Left lung (tissue), 4 donors: ENCODE measurements at regions not wholly inside any gene's neighbourhood (a gene's known extent, or its start where the extent isn't known, plus 50 kb on each side); places are given as distances from the start of the nearest gene placed in this dataset.

Experiments
- ATAC-seq: fragments of 200-7000 bp; cut with Tn5 transposase; one replicate; pipeline ENCODE4 v1.9.1; 2020; ENCODE audit warnings: moderate library complexity
- DNase-seq, 4 donors: peaks; one replicate each; pipeline ENCODE4 v3.0.0-alpha.2; 2013 to 2020
- H3K27ac ChIP-seq, 2 donors: fragments of 200-600 bp; sonication (generic) in 1 of 2; one replicate each; pipeline versions ENCODE4 v1.5.0 to v1.8.0; 2020 to 2021
- H3K27me3 ChIP-seq, 2 donors: fragments of 200-600 bp; sonication (generic) in 1 of 2; one replicate each; pipeline versions ENCODE4 v1.5.0 to v1.8.0; 2020 to 2021
- H3K36me3 ChIP-seq, 2 donors: fragments of 200-600 bp; sonication (generic) in 1 of 2; one replicate each; pipeline versions ENCODE4 v1.5.0 to v1.8.0; 2020 to 2021
- H3K4me1 ChIP-seq, 2 donors: fragments of 200-600 bp; one replicate each; pipeline ENCODE4 v1.8.0; 2021
- H3K4me3 ChIP-seq, 2 donors: fragments of 200-600 bp; sonication (generic) in 1 of 2; one replicate each; pipeline versions ENCODE4 v1.5.0 to v1.8.0; 2020 to 2021; ENCODE audit warnings: mild to moderate bottlenecking in 1 of 2
- H3K9me3 ChIP-seq, 2 donors: fragments of 200-600 bp; sonication (generic) in 1 of 2; one replicate each; pipeline versions ENCODE4 v1.5.0 to v1.8.0; 2020 to 2021
- intact Hi-C, 2 donors: fragments of 100-400 bp; cut with DNase I; formaldehyde crosslinking; loops; one replicate each; pipeline versions ENCODE4 v1.11.2 to v1.14.2; 2022
- TF ChIP-seq, protein P1 (sequence below), 2 donors: fragments of 200-600 bp; sonication (generic) in 1 of 2; IDR thresholded peaks; one replicate each; pipeline versions ENCODE4 v1.5.0 to v1.8.0; 2021; ENCODE audit warnings: antibody characterized with exemption in 2 of 2
- donor health status: DM: no; HTN: yes; CAD: no.
- donor health status: DM: no; HTN: no; CAD: no.

DNA sequence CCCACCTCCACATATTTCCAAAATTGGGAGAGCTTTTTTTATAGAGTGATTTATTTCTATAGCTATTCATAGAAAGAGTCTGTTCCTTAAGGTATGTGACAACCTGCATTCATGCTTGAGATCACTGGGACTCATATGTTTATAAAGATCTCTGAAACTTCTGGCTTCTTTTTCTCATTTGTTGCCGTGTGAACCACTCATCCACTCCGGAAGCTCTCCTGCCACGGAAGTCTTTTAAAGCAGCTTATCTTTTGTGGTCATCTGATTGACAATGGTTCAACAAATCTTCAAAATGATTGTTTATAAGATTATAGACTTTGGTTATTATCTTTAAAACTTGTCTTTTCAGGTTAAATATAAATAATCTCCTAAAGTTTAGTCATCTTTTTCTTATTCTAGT lies 260.5 kb downstream of the C3orf38 start:
- ATAC-seq = no peak

DNA sequence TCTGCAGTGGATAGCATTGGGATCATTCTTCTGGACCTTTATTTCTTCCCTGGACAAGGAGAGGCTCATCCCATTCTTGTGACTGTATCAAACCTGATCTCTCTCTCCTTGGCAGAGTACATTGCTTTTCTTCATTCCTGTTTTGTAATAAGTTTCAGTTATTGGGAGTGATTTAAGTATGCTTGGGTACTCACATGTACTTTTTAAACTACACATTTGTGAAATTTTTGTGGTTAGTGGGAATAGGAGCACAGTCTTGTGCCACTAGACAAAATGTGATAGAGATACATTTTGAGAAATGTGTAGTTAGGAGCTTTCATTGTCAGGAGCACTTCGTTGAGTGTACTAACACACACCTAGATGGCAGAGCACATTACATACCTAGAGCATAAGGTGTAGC lies 262.6 kb downstream of the C3orf38 start:
- Histone ChIP-seq H3K27ac (no peak overlapping the region), H3K4me1 (no peaks in the 10 kb centered on the region), H3K36me3 (no peaks in the 10 kb centered on the region), H3K4me3 (no peak overlapping the region), H3K27me3 (no peaks in the 10 kb centered on the region), H3K9me3 (no peaks in the 10 kb centered on the region)
- intact Hi-C loops = no loop called here
- TF ChIP-seq, protein P1, sequence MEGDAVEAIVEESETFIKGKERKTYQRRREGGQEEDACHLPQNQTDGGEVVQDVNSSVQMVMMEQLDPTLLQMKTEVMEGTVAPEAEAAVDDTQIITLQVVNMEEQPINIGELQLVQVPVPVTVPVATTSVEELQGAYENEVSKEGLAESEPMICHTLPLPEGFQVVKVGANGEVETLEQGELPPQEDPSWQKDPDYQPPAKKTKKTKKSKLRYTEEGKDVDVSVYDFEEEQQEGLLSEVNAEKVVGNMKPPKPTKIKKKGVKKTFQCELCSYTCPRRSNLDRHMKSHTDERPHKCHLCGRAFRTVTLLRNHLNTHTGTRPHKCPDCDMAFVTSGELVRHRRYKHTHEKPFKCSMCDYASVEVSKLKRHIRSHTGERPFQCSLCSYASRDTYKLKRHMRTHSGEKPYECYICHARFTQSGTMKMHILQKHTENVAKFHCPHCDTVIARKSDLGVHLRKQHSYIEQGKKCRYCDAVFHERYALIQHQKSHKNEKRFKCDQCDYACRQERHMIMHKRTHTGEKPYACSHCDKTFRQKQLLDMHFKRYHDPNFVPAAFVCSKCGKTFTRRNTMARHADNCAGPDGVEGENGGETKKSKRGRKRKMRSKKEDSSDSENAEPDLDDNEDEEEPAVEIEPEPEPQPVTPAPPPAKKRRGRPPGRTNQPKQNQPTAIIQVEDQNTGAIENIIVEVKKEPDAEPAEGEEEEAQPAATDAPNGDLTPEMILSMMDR (IDR thresholded peaks at IDR 0.05) = no peak
- ATAC-seq (no peak), DNase-seq (no peak)

More for the DNA sequence above, 260.5 kb downstream of the C3orf38 start:
- TF ChIP-seq, protein P1 (IDR thresholded peaks at IDR 0.05) = no peak
- H3K4me3 ChIP-seq = no peak overlapping the region
- H3K27me3 ChIP-seq = no peaks in the 10 kb centered on the region
- intact Hi-C loops = no loop called here
- H3K4me1 ChIP-seq = no peaks in the 10 kb centered on the region
- H3K36me3 ChIP-seq = no peaks in the 10 kb centered on the region
- DNase-seq = no peak
- H3K9me3 ChIP-seq = no peaks in the 10 kb centered on the region
- no peak overlapping the region for H3K27ac ChIP-seq

DNA sequence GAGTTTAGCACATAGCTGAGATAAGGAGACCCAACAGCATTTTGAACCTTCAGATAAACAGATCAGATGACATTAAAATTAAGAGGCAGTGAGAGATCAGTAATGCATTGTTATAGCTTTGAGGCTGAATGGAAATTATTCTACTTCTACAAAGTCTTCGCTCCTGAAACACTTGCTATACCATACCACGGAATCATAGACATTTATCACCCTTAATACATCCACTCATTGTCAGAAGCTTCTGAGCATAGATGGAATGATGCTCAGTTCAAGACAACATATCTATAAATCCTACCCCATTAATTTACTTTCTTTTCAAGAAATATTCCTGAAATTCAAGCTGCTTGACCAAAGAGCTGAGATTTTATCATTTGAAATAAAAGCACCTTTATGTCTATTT lies 266.7 kb downstream of the C3orf38 start:
- Histone ChIP-seq H3K4me3 (no peak overlapping the region), H3K36me3 (no peaks in the 10 kb centered on the region), H3K9me3 (no peaks in the 10 kb centered on the region), H3K27me3 (no peaks in the 10 kb centered on the region), H3K4me1 (no peaks in the 10 kb centered on the region), H3K27ac (no peak overlapping the region)
- intact Hi-C loops = no loop called here
- TF ChIP-seq, protein P1 (IDR thresholded peaks at IDR 0.05) = no peak
- ATAC-seq (no peak), DNase-seq (no peak)

DNA sequence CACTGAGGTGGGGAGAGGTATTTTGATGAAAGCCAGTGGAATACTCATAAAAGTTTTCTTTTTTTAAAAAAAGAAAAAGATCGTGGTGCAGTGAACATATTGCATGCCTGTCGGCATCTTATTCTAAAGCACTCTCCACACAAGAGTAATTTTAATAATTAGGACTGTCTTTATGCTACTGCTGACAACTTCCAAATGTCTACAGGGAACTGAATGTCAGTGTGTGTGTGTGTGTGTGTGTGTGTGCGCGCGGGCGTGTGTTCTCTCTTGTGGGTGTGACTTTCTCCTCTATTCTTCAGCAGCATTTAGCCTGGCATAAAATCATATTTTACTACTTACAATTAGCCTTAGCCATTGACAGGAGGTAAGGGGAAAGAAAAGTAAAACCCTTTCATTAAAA lies 268.5 kb downstream of the C3orf38 start:
- Histone ChIP-seq H3K36me3 (no peaks in the 10 kb centered on the region), H3K27ac (no peak overlapping the region), H3K9me3 (no peaks in the 10 kb centered on the region), H3K27me3 (no peaks in the 10 kb centered on the region), H3K4me1 (no peaks in the 10 kb centered on the region), H3K4me3 (no peak overlapping the region)
- DNase-seq (no peak), ATAC-seq (no peak)
- TF ChIP-seq, protein P1 (IDR thresholded peaks at IDR 0.05) = no peak
- intact Hi-C loops = no loop called here

DNA sequence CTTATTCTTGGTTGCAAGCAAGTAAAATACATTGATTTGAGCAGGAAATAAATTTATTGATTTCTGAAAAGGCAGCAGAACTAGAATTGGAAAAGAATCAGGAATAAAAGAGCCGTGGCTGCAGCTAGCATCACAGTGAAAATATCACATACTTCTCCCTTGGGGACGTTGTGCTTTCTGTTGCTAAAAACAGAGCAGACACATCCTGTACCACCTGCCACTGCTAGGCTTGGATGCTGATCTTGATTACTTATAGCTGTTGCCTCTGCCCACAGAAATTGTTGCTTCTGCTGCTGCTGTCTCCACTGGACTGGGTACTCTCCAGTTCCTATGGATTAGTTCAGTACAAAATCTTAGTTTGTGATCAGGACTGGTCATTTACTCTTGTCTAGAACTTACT lies 283.8 kb downstream of the C3orf38 start:
- H3K27ac ChIP-seq = no peak overlapping the region
- H3K27me3 ChIP-seq = no peaks in the 10 kb centered on the region
- H3K4me3 ChIP-seq = no peak overlapping the region
- TF ChIP-seq, protein P1 (IDR thresholded peaks at IDR 0.05) = no peak
- H3K36me3 ChIP-seq = no peaks in the 10 kb centered on the region
- no peak for ATAC-seq
- no peak for DNase-seq
- H3K4me1 ChIP-seq = no peaks in the 10 kb centered on the region
- no peaks in the 10 kb centered on the region for H3K9me3 ChIP-seq
- intact Hi-C loops = no loop called here
